ENCODE measurements at regions not wholly inside any gene's neighbourhood (a gene's known extent, or its start where the extent isn't known, plus 50 kb on each side); places are given as distances from the start of the nearest gene placed in this dataset.

GRCh38 chr6:115706981-115707380 lies 353.7 kb downstream of the FRK start:
- Mint-ChIP-seq H3K9me3 (peaks cover 26% of the 10 kb centered on the region), H3K27ac (no peak overlapping the region), H3K36me3 (ENCODE audit: low read depth) (no peaks in the 10 kb centered on the region), H3K4me3 (no peak overlapping the region), H3K27me3 (ENCODE audit: insufficient read depth) (peaks cover 2% of the 10 kb centered on the region; the same call in 1 of the 2 replicates), H3K4me1 (ENCODE audit: low read depth) (no peaks in the 10 kb centered on the region)
- DNase-seq, result no peak
- no peak for TF ChIP-seq CTCF (IDR thresholded peaks at IDR 0.05)

- no peak for TF ChIP-seq CTCF (IDR thresholded peaks at IDR 0.05)
- Mint-ChIP-seq H3K4me1 (ENCODE audit: low read depth) (no peaks in the 10 kb centered on the region), H3K4me3 (no peak overlapping the region), H3K9me3 (peaks cover 28% of the 10 kb centered on the region), H3K27me3 (ENCODE audit: insufficient read depth) (peaks cover 2% of the 10 kb centered on the region; the same call in 1 of the 2 replicates), H3K36me3 (ENCODE audit: low read depth) (no peaks in the 10 kb centered on the region), H3K27ac (no peak overlapping the region)
- no peak for DNase-seq
Observed at GRCh38 chr6:115706324-115706723, 354.4 kb downstream of the FRK start.

DNA sequence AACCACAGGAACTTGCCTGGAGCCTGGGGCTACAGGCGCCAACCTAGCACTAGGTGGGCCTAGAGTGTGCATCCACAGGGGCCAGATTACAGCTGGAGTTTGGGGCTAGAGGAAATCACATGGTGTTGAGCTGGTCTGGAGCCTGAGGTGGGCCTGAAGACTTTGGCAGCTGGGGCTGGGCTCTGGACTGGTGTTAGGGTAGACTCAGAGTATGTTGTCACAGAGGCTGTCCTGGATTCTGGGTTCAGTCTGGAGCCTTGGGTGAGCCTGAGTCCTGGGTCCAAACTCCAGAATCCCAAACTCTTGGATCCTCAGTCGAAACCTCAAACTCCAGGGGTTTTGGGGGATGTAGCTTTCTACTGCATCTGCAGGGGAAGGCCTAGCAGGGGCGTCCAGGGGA lies 356.7 kb downstream of the FRK start:
- Mint-ChIP-seq H3K9me3 (peaks cover 28% of the 10 kb centered on the region), H3K27me3 (ENCODE audit: insufficient read depth) (peaks cover 2% of the 10 kb centered on the region; the same call in 1 of the 2 replicates), H3K4me1 (ENCODE audit: low read depth) (no peaks in the 10 kb centered on the region), H3K27ac (no peak overlapping the region), H3K36me3 (ENCODE audit: low read depth) (no peaks in the 10 kb centered on the region), H3K4me3 (no peak overlapping the region)
- no peak for DNase-seq
- TF ChIP-seq CTCF (IDR thresholded peaks at IDR 0.05), result no peak

DNA sequence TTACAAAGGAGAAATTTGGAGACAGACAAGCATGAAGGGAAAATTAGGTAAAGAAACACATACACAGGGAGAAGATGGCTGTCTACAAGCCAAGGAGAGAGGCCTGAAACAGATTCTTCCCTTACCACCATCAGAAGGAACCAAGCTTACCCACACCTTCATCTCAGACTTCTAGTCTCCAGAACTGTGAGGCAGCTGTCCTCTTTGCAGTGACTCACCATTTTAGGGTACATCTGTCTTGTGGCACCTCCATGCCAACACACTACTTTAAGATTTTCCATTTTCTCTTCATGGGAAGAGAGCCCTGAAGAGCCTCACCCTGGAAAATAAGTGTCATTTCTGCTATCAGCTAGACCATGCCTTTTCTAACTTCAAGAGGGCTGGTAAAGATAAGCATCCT lies 369.3 kb downstream of the FRK start:
- Mint-ChIP-seq H3K27me3 (ENCODE audit: insufficient read depth) (no peaks in the 10 kb centered on the region), H3K36me3 (ENCODE audit: low read depth) (no peaks in the 10 kb centered on the region), H3K9me3 (no peaks in the 10 kb centered on the region), H3K4me1 (ENCODE audit: low read depth) (no peaks in the 10 kb centered on the region), H3K4me3 (no peak overlapping the region), H3K27ac (no peak overlapping the region)
- TF ChIP-seq CTCF (IDR thresholded peaks at IDR 0.05), result no peak
- no peak for DNase-seq

GRCh38 chr6:115690854-115691253 lies 369.8 kb downstream of the FRK start:
- no peak overlapping the region for H3K4me3 Mint-ChIP-seq
- H3K36me3 Mint-ChIP-seq (ENCODE audit: low read depth), result no peaks in the 10 kb centered on the region

More at GRCh38 chr6:115690854-115691253, 369.8 kb downstream of the FRK start:
- TF ChIP-seq CTCF (IDR thresholded peaks at IDR 0.05), result no peak
- H3K4me1 Mint-ChIP-seq (ENCODE audit: low read depth), result no peaks in the 10 kb centered on the region
- no peak for DNase-seq
- H3K27me3 Mint-ChIP-seq (ENCODE audit: insufficient read depth), result no peaks in the 10 kb centered on the region
- no peak overlapping the region for H3K27ac Mint-ChIP-seq
- no peaks in the 10 kb centered on the region for H3K9me3 Mint-ChIP-seq

Data from HFFc6 (cell line).